ENCODE measurements at regions not wholly inside any gene's neighbourhood (a gene's known extent, or its start where the extent isn't known, plus 50 kb on each side); places are given as distances from the start of the nearest gene placed in this dataset.

- Histone ChIP-seq H2AFZ (ENCODE audit: low read depth, low read length) (no peak overlapping the region), H4K20me1 (ENCODE audit: insufficient read depth) (no peaks in the 10 kb centered on the region), H3F3A (ENCODE audit: insufficient read depth, low read length, poor library complexity, severe bottlenecking) (no peaks in the 10 kb centered on the region), H3K4me2 (ENCODE audit: low read length) (no peak overlapping the region), H3K36me3 (ENCODE audit: insufficient read depth, low read length) (no peaks in the 10 kb centered on the region), H3K4me3 (ENCODE audit: low read length) (no peak overlapping the region), H3K79me2 (replicated peaks; ENCODE audit: insufficient read depth, low read length) (no peaks in the 10 kb centered on the region), H3K9me2 (ENCODE audit: insufficient read depth, low read length) (no peaks in the 10 kb centered on the region), H3K27ac (ENCODE audit: low read length) (no peak overlapping the region), H3K9ac (ENCODE audit: low read length) (no peak overlapping the region), H3K9me3 (ENCODE audit: low read length) (no peaks in the 10 kb centered on the region), H3K27me3 (ENCODE audit: insufficient read depth, low read depth, low read length) (no peaks in the 10 kb centered on the region)
- TF ChIP-seq EP300 (conservative IDR thresholded peaks at IDR 0.05; ENCODE audit: poor library complexity, severe bottlenecking) (no peak), EZH2 (IDR thresholded peaks at IDR 0.05; ENCODE audit: borderline replicate concordance, insufficient read depth, low read length, poor library complexity, severe bottlenecking) (no peak), RAD21 (conservative IDR thresholded peaks at IDR 0.05) (no peak), TAF1 (IDR thresholded peaks at IDR 0.05; ENCODE audit: low read depth) (no peak), POLR2AphosphoS5 (IDR thresholded peaks at IDR 0.05) (no peak), MXI1 (conservative IDR thresholded peaks at IDR 0.05; ENCODE audit: poor library complexity, severe bottlenecking) (no peak), CTCF (IDR thresholded peaks at IDR 0.05; ENCODE audit: poor library complexity, severe bottlenecking) (no peak), SMC3 (conservative IDR thresholded peaks at IDR 0.05; ENCODE audit: poor library complexity) (no peak)
- TF ChIP-seq, protein P1, sequence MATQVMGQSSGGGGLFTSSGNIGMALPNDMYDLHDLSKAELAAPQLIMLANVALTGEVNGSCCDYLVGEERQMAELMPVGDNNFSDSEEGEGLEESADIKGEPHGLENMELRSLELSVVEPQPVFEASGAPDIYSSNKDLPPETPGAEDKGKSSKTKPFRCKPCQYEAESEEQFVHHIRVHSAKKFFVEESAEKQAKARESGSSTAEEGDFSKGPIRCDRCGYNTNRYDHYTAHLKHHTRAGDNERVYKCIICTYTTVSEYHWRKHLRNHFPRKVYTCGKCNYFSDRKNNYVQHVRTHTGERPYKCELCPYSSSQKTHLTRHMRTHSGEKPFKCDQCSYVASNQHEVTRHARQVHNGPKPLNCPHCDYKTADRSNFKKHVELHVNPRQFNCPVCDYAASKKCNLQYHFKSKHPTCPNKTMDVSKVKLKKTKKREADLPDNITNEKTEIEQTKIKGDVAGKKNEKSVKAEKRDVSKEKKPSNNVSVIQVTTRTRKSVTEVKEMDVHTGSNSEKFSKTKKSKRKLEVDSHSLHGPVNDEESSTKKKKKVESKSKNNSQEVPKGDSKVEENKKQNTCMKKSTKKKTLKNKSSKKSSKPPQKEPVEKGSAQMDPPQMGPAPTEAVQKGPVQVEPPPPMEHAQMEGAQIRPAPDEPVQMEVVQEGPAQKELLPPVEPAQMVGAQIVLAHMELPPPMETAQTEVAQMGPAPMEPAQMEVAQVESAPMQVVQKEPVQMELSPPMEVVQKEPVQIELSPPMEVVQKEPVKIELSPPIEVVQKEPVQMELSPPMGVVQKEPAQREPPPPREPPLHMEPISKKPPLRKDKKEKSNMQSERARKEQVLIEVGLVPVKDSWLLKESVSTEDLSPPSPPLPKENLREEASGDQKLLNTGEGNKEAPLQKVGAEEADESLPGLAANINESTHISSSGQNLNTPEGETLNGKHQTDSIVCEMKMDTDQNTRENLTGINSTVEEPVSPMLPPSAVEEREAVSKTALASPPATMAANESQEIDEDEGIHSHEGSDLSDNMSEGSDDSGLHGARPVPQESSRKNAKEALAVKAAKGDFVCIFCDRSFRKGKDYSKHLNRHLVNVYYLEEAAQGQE (IDR thresholded peaks at IDR 0.05; ENCODE audit: borderline replicate concordance) = no peak
These were observed 132.2 kb downstream of the NTMT2 start for GRCh38 chr1:170277985-170278384.

- H3K9ac ChIP-seq (ENCODE audit: low read length) = peak overlapping the region; percentile 27
These were observed 138.3 kb downstream of the NTMT2 start for GRCh38 chr1:170284016-170284415.

More at GRCh38 chr1:170284016-170284415, 138.3 kb downstream of the NTMT2 start:
- Histone ChIP-seq H3K9me3 (ENCODE audit: low read length) (no peaks in the 10 kb centered on the region), H3F3A (ENCODE audit: insufficient read depth, low read length, poor library complexity, severe bottlenecking) (no peaks in the 10 kb centered on the region), H3K27ac (ENCODE audit: low read length) (peak overlapping the region; percentile 65), H3K9me2 (ENCODE audit: insufficient read depth, low read length) (no peaks in the 10 kb centered on the region), H3K27me3 (ENCODE audit: insufficient read depth, low read depth, low read length) (no peaks in the 10 kb centered on the region), H3K36me3 (ENCODE audit: insufficient read depth, low read length) (no peaks in the 10 kb centered on the region), H4K20me1 (ENCODE audit: insufficient read depth) (no peaks in the 10 kb centered on the region), H3K4me2 (ENCODE audit: low read length) (no peak overlapping the region), H3K4me3 (ENCODE audit: low read length) (peak overlapping the region; percentile 38), H3K79me2 (replicated peaks; ENCODE audit: insufficient read depth, low read length) (no peaks in the 10 kb centered on the region), H2AFZ (ENCODE audit: low read depth, low read length) (no peak overlapping the region)
- no peak for TF ChIP-seq CTCF (IDR thresholded peaks at IDR 0.05; ENCODE audit: poor library complexity, severe bottlenecking)

Data from neural cell (in vitro differentiated cells).